ENCODE measurements at regions not wholly inside any gene's neighbourhood (a gene's known extent, or its start where the extent isn't known, plus 50 kb on each side); places are given as distances from the start of the nearest gene placed in this dataset.

- POLR2A ChIA-PET: no interaction called here
- FAIRE-seq (no peak), DNase-seq (ENCODE audit: low read depth in 1 of 2, low spot score in 1 of 2) (no peak), ATAC-seq (no peak)
- Histone ChIP-seq H3K4me3 (no peak overlapping the region), H3K27ac (no peak overlapping the region), H3K9me3 (no peaks in the 10 kb centered on the region), H3K4me2 (no peak overlapping the region), H3K4me1 (no peaks in the 10 kb centered on the region)
- CTCF ChIA-PET: no interaction called here
- WGBS (ENCODE audit: missing lambda C conversion rate): 19% methylated on average over 5 of the region's 5 CpGs
- no peak for TF ChIP-seq ATOH8 (CRISPR knock-in tag; IDR thresholded peaks at IDR 0.05; ENCODE audit: low read depth)
- TF ChIP-seq MYC (IDR thresholded peaks at IDR 0.05; ENCODE audit: borderline replicate concordance, low read length): no peak
- TF ChIP-seq CTCF (IDR thresholded peaks at IDR 0.05): no peak
- no peak for TF ChIP-seq ESRRA (IDR thresholded peaks at IDR 0.05; ENCODE audit: borderline replicate concordance, low read length)
- TF ChIP-seq REST (IDR thresholded peaks at IDR 0.05): no peak
- no peak for TF ChIP-seq SREBF2 (IDR thresholded peaks at IDR 0.05)
- no peak for TF ChIP-seq POLR2A (IDR thresholded peaks at IDR 0.05; ENCODE audit: low read length)
- no peak for TF ChIP-seq RNF2 (IDR thresholded peaks at IDR 0.05; ENCODE audit: borderline replicate concordance, low read depth)
- no peak for TF ChIP-seq JUNB (IDR thresholded peaks at IDR 0.05)
- TF ChIP-seq GATA3 (IDR thresholded peaks at IDR 0.05; ENCODE audit: borderline replicate concordance): no peak
- no peak for TF ChIP-seq TP53 (CRISPR knock-in tag; IDR thresholded peaks at IDR 0.05)
- no peak for TF ChIP-seq ZC3H11A (IDR thresholded peaks at IDR 0.05)
- TF ChIP-seq RAD21 (conservative IDR thresholded peaks at IDR 0.05 in 1 of 2, IDR thresholded peaks at IDR 0.05 in 1 of 2): no peak
- TF ChIP-seq NPAS2 (CRISPR knock-in tag; IDR thresholded peaks at IDR 0.05; ENCODE audit: borderline replicate concordance): no peak
- no peak for TF ChIP-seq CHD2 (IDR thresholded peaks at IDR 0.05; ENCODE audit: low read length, partially characterized antibody)
- TF ChIP-seq PHF8 (IDR thresholded peaks at IDR 0.05; ENCODE audit: borderline replicate concordance, low read depth): no peak
- TF ChIP-seq PBX3 (IDR thresholded peaks at IDR 0.05): no peak
- no peak for TF ChIP-seq CBX2 (IDR thresholded peaks at IDR 0.05; ENCODE audit: borderline replicate concordance, low read depth)
- TF ChIP-seq FOXS1 (CRISPR knock-in tag; IDR thresholded peaks at IDR 0.05): no peak
- TF ChIP-seq NR3C1 (IDR thresholded peaks at IDR 0.05): no peak
These were observed 322.3 kb downstream of the ARRDC4 start for GRCh38 chr15:98282656-98283332.

GRCh38 chr15:98286200-98286599 lies 325.7 kb downstream of the ARRDC4 start:
- WGBS (ENCODE audit: missing lambda C conversion rate): 14% methylated on average over 5 of the region's 5 CpGs
- Histone ChIP-seq H3K9me3 (no peaks in the 10 kb centered on the region), H3K4me2 (no peak overlapping the region), H3K4me3 (no peak overlapping the region), H3K27ac (no peak overlapping the region), H3K4me1 (no peaks in the 10 kb centered on the region)
- TF ChIP-seq HEYL (CRISPR knock-in tag; IDR thresholded peaks at IDR 0.05): no peak
- no peak for TF ChIP-seq HDAC2 (IDR thresholded peaks at IDR 0.05)
- TF ChIP-seq ELK1 (IDR thresholded peaks at IDR 0.05; ENCODE audit: low read depth, low read length): no peak
- POLR2A ChIA-PET: no interaction called here
- DNase-seq (ENCODE audit: low read depth in 1 of 2, low spot score in 1 of 2) (no peak), FAIRE-seq (no peak), ATAC-seq (no peak)
- CTCF ChIA-PET: interaction anchor here (0.8 to 3.0 kb wide), 6 partner anchors 10 to 142 kb away, joined by 3 to 20 read pairs (median 5); no protein-coding TSS in a partner anchor

All from A549 (cell line).